Ovary (tissue), 3 donors: ENCODE measurements at regions not wholly inside any gene's neighbourhood (a gene's known extent, or its start where the extent isn't known, plus 50 kb on each side); places are given as distances from the start of the nearest gene placed in this dataset.

Source experiments
- EP300 ChIP-seq: sonication (generic); formaldehyde crosslinking; IDR thresholded peaks from one replicate; pipeline ENCODE4 v1.6.1; 2017; ENCODE audit warnings: antibody characterized with exemption
- POLR2A ChIP-seq: fragments of 450-650 bp; IDR thresholded peaks from one replicate; pipeline ENCODE4 v1.6.1; 2017; ENCODE audit warnings: antibody characterized with exemption, mild to moderate bottlenecking, moderate library complexity
- TF ChIP-seq, protein P1 (sequence below), 3 donors: fragments of 450-650 bp in 2 of 3; fragments of 200-600 bp in 1 of 3; IDR thresholded peaks; one replicate each; pipeline versions ENCODE4 v1.5.1 to v1.8.0; 2016 to 2022; ENCODE audit warnings: antibody characterized with exemption in 3 of 3, mild to moderate bottlenecking in 1 of 3
- donor health status: DM: no; HTN: no; CAD: no.

DNA sequence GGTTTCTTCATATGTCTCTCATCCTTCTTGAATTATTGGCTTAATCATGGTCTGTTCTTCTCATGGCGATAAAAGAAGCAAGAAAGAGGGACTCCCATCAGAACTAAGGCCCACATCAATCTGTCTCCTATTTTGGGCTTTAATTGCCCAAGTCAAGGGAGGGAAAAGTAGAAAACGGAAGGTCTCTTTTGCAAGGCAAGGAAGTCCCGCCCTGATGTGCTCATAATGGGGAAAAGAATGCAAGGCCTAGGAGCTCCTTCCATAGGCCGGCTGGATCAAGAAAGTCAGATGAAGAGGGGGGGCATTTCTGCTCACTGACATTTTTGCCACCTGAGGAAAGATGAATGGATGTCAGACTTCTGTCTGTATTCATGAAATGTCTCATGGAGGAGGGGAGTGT is 127.7 kb upstream of the RPS6KA3 start:
- no peak for TF ChIP-seq EP300
- TF ChIP-seq, protein P1, sequence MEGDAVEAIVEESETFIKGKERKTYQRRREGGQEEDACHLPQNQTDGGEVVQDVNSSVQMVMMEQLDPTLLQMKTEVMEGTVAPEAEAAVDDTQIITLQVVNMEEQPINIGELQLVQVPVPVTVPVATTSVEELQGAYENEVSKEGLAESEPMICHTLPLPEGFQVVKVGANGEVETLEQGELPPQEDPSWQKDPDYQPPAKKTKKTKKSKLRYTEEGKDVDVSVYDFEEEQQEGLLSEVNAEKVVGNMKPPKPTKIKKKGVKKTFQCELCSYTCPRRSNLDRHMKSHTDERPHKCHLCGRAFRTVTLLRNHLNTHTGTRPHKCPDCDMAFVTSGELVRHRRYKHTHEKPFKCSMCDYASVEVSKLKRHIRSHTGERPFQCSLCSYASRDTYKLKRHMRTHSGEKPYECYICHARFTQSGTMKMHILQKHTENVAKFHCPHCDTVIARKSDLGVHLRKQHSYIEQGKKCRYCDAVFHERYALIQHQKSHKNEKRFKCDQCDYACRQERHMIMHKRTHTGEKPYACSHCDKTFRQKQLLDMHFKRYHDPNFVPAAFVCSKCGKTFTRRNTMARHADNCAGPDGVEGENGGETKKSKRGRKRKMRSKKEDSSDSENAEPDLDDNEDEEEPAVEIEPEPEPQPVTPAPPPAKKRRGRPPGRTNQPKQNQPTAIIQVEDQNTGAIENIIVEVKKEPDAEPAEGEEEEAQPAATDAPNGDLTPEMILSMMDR (IDR thresholded peaks at IDR 0.05), result no peak
- no peak for TF ChIP-seq POLR2A
